ENCODE measurements at regions not wholly inside any gene's neighbourhood (a gene's known extent, or its start where the extent isn't known, plus 50 kb on each side); places are given as distances from the start of the nearest gene placed in this dataset.

GRCh38 chr13:80555796-80556678 lies 215.1 kb upstream of the SPRY2 start:
- Histone ChIP-seq H3K18ac (ENCODE audit: low read depth, low read length) (no peak overlapping the region), H3K9me3 (ENCODE audit: control insufficient read depth, insufficient read depth, low read length) (no peaks in the 10 kb centered on the region), H3K9ac (ENCODE audit: low read depth, low read length) (no peak overlapping the region), H3K27ac (ENCODE audit: insufficient read depth, low read length) (no peak overlapping the region), H4K5ac (ENCODE audit: low read depth, low read length) (no peak overlapping the region), H2BK15ac (ENCODE audit: low read depth, low read length) (no peak overlapping the region), H3K4me1 (ENCODE audit: control insufficient read depth, insufficient read depth, low read length) (no peaks in the 10 kb centered on the region), H2BK20ac (ENCODE audit: low read depth, low read length) (no peak overlapping the region), H3K23ac (ENCODE audit: low read depth, low read length) (no peak overlapping the region), H3K27me3 (ENCODE audit: control insufficient read depth, insufficient read depth, low read length) (no peaks in the 10 kb centered on the region), H3K4ac (ENCODE audit: low read depth, low read length) (no peak overlapping the region), H2BK5ac (ENCODE audit: low read depth, low read length, poor library complexity, severe bottlenecking) (no peak overlapping the region), H3K56ac (ENCODE audit: extremely low read depth, insufficient read depth, low read length) (no peak overlapping the region), H4K91ac (ENCODE audit: insufficient read depth, low read depth, low read length) (no peak overlapping the region), H3K14ac (replicated peaks; ENCODE audit: low read depth, low read length) (no peak overlapping the region), H3K4me3 (ENCODE audit: insufficient read depth, low read depth, low read length) (no peak overlapping the region), H3K9me1 (ENCODE audit: insufficient read depth, low read length) (no peaks in the 10 kb centered on the region), H2AK5ac (ENCODE audit: low read depth, low read length) (no peak overlapping the region), H2AK9ac (replicated peaks; ENCODE audit: low read depth, low read length, poor library complexity) (no peak overlapping the region), H2AFZ (replicated peaks; ENCODE audit: low read length, poor library complexity) (no peak overlapping the region), H4K20me1 (ENCODE audit: insufficient read depth, low read length) (no peaks in the 10 kb centered on the region), H3K36me3 (ENCODE audit: control insufficient read depth, insufficient read depth, low read length) (no peaks in the 10 kb centered on the region), H4K8ac (ENCODE audit: low read depth in 2 of 2, low read length in 2 of 2) (no peak overlapping the region), H3K4me2 (ENCODE audit: low read depth, low read length) (no peak overlapping the region), H3K79me1 (ENCODE audit: low read depth in 1 of 2, low read length in 2 of 2) (no peaks in the 10 kb centered on the region), H2BK120ac (ENCODE audit: low read depth, low read length) (no peak overlapping the region)
- intact Hi-C loops (cut with micrococcal nuclease) (no loop called here), dilution Hi-C loops (cut with HindIII; ENCODE audit: low sequenced_read_pairs, unreplicated experiment) (no loop called here), in situ Hi-C loops (cut with MboI; ENCODE audit: low sequenced_read_pairs) (no loop called here)
- no TSS peak for BruUV-seq (replicated peaks)
- ATAC-seq (ENCODE audit: low read depth) (no peak), DNase-seq (no peak)
- no CpG with 5 or more reads among the region's 5 CpGs for WGBS, 2 experiments (ENCODE audit: extremely low coverage in 2 of 2, insufficient read length in 1 of 2)
- ChIA-PET CTCF (no interaction called here), POLR2A (ENCODE audit: unreplicated experiment) (no interaction called here)
- no peak for TF ChIP-seq RFX5 (IDR thresholded peaks at IDR 0.05; ENCODE audit: low read depth, low read length)

Data from IMR-90 (cell line).